H1 (cell line): ENCODE measurements at regions not wholly inside any gene's neighbourhood (a gene's known extent, or its start where the extent isn't known, plus 50 kb on each side); places are given as distances from the start of the nearest gene placed in this dataset.
"Not testable (repeated sequence)": the region's sequence is repeated elsewhere in the genome, so short reads cannot be mapped to it uniquely, and the experiment has no call there.

ENCODE experiments used
- CHD2 ChIP-seq: IDR thresholded peaks from 2 replicates; pipeline ENCODE4 v1.6.1; 2012; ENCODE audit warnings: low read length, improper control_type of control experiment
- EZH2 ChIP-seq: fragments of 200-600 bp; sonication (generic); IDR thresholded peaks from 2 replicates; pipeline ENCODE4 v1.7.1; 2012; ENCODE audit warnings: low read depth, mild to moderate bottlenecking, moderate library complexity, low read length, inconsistent platforms; ENCODE audit not compliant: severe bottlenecking
- POLR2A ChIP-seq, 2 experiments: IDR thresholded peaks; 1 replicate in 1 of 2; 2 replicates in 1 of 2; pipeline ENCODE4 v1.6.1; 2011; ENCODE audit warnings: low read depth in 2 of 2, low read length in 2 of 2, mild to moderate bottlenecking in 2 of 2; ENCODE audit errors: control extremely low read depth in 1 of 2
- TF ChIP-seq, protein P1 (sequence below), 3 experiments: IDR thresholded peaks; 1 replicate in 2 of 3; 2 replicates in 1 of 3; pipeline versions ENCODE4 v1.5.1 to v1.6.1; 2011; ENCODE audit warnings: low read length in 3 of 3, mild to moderate bottlenecking in 3 of 3, inconsistent platforms in 2 of 3, low read depth in 1 of 3, moderate library complexity in 1 of 3; ENCODE audit not compliant: insufficient read depth in 1 of 3; ENCODE audit errors: control extremely low read depth in 1 of 3

DNA sequence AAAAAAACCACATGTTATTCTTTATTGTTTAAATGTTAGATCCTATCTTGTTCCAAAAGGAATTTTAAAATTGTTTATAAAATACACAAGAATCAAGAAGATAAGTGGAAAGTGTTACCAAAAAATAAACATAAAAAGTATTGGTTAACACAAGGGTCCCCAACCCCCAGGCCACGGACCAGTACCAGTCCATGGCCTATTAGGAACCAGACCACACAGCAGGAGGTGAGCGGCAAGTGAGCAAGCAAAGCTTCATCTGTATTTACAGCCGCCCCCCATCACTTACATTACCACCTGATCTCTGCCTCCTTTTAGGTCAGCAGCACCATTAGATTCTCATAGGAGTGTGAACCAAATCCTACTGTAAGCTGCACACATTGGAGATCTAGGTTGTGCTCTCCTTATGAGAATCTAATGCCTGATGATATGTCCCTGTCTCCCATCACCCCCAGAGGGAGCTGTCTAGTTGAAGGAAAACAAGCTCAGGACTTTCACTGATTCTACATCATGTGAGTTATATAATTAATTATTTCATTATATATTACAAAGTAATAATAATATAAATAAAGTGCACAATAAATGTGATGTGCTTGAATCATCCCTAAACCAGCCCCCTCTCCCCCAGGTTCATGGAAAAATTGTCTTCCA lies 86.3 kb upstream of the CDK13 start:
- TF ChIP-seq, protein P1, sequence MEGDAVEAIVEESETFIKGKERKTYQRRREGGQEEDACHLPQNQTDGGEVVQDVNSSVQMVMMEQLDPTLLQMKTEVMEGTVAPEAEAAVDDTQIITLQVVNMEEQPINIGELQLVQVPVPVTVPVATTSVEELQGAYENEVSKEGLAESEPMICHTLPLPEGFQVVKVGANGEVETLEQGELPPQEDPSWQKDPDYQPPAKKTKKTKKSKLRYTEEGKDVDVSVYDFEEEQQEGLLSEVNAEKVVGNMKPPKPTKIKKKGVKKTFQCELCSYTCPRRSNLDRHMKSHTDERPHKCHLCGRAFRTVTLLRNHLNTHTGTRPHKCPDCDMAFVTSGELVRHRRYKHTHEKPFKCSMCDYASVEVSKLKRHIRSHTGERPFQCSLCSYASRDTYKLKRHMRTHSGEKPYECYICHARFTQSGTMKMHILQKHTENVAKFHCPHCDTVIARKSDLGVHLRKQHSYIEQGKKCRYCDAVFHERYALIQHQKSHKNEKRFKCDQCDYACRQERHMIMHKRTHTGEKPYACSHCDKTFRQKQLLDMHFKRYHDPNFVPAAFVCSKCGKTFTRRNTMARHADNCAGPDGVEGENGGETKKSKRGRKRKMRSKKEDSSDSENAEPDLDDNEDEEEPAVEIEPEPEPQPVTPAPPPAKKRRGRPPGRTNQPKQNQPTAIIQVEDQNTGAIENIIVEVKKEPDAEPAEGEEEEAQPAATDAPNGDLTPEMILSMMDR (IDR thresholded peaks at IDR 0.05; ENCODE audit: control extremely low read depth in 1 of 3, insufficient read depth in 1 of 3, low read depth in 1 of 3, low read length in 3 of 3), result peak in 1 of 3 experiments; percentile 10; a peak in 1 of 4 replicates
- not testable (repeated sequence) for TF ChIP-seq EZH2; CHD2; POLR2A (IDR thresholded peaks at IDR 0.05; ENCODE audit: control extremely low read depth in 1 of 2, low read depth in 2 of 2, low read length in 2 of 2)
